Vagina (tissue), 2 donors: ENCODE measurements at regions not wholly inside any gene's neighbourhood (a gene's known extent, or its start where the extent isn't known, plus 50 kb on each side); places are given as distances from the start of the nearest gene placed in this dataset.

ENCODE experiments used
- POLR2A ChIP-seq, 2 donors: fragments of 450-650 bp; IDR thresholded peaks; one replicate each; pipeline ENCODE4 v1.6.1; 2017; ENCODE audit warnings: antibody characterized with exemption in 2 of 2, mild to moderate bottlenecking in 2 of 2, moderate library complexity in 2 of 2
- POLR2AphosphoS5 ChIP-seq, 2 donors: sonication (generic); formaldehyde crosslinking; IDR thresholded peaks; one replicate each; pipeline ENCODE4 v1.9.0; 2017; ENCODE audit warnings: antibody characterized with exemption in 2 of 2, mild to moderate bottlenecking in 2 of 2, low read depth in 1 of 2; ENCODE audit not compliant: insufficient read depth in 1 of 2
- TF ChIP-seq, protein P1 (sequence below), 3 experiments: fragments of 450-650 bp in 2 of 3; fragments of 200-600 bp in 1 of 3; sonication (generic) in 1 of 3; IDR thresholded peaks; one replicate each; pipeline ENCODE4 v1.5.1; 2017 to 2019; ENCODE audit warnings: antibody characterized with exemption in 3 of 3, mild to moderate bottlenecking in 2 of 3, moderate library complexity in 2 of 3

DNA sequence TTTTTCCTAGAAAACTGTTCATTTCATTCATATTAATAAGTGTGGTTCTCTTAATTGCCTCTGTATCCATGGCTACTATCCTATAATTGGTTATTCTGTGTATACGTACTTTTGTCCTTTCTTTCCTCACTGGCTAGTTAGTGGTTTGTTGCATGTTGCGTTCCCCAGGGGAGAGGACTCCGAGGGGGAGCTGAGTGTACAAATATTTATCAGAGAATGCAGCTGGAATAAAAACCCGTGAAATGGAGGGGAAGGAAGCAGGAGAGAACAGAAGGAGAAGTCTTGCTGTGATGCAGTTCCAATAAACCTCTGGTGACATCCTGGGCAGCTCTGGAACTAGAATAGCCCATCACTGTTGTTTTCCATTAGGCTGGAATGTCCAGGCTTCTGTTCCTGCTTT, 117.1 kb upstream of the RGS6 start:
- TF ChIP-seq, protein P1, sequence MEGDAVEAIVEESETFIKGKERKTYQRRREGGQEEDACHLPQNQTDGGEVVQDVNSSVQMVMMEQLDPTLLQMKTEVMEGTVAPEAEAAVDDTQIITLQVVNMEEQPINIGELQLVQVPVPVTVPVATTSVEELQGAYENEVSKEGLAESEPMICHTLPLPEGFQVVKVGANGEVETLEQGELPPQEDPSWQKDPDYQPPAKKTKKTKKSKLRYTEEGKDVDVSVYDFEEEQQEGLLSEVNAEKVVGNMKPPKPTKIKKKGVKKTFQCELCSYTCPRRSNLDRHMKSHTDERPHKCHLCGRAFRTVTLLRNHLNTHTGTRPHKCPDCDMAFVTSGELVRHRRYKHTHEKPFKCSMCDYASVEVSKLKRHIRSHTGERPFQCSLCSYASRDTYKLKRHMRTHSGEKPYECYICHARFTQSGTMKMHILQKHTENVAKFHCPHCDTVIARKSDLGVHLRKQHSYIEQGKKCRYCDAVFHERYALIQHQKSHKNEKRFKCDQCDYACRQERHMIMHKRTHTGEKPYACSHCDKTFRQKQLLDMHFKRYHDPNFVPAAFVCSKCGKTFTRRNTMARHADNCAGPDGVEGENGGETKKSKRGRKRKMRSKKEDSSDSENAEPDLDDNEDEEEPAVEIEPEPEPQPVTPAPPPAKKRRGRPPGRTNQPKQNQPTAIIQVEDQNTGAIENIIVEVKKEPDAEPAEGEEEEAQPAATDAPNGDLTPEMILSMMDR (IDR thresholded peaks at IDR 0.05), result no peak
- TF ChIP-seq POLR2A (IDR thresholded peaks at IDR 0.05), result no peak
- no peak for TF ChIP-seq POLR2AphosphoS5 (IDR thresholded peaks at IDR 0.05; ENCODE audit: insufficient read depth in 1 of 2, low read depth in 1 of 2)
